ENCODE measurements at regions not wholly inside any gene's neighbourhood (a gene's known extent, or its start where the extent isn't known, plus 50 kb on each side); places are given as distances from the start of the nearest gene placed in this dataset.

DNA sequence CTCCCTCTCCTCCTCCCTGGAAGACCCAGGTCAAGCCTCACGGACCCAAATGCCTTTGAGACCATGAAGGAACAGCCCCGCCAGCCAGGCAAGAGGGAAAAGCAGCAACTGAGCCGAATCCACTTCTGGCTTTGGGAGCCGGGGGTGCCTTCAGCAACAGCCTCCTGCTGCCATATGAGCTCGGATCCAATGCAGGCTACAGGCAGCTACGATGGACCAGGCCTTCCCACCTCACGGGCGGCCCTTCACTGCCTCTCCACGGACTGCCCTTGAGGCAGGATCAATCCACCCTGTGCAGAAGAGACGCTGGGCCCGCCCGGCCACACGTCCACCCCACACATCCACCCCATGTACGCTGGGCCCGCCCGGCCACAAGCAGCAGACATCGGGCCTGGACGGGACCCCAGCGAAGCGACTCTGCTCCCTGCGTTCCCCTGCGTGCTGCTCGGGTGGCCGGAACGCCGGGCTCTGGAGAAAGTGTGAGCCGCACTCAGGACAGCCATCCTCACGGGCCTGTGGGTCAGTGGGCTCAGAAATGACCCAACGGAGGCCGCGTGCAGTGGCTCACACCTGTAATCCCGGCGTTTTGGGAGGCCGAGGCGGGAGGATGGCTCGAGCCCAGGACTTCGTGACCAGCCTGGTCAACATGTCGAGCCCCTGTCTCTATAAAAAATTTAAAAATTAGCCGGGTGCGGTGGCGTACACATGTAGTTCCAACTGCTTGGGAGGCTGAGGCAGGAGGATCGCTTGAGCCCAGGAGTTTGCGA is 82.0 kb downstream of the FOXL3 start:
- DNase-seq = no peak

DNA sequence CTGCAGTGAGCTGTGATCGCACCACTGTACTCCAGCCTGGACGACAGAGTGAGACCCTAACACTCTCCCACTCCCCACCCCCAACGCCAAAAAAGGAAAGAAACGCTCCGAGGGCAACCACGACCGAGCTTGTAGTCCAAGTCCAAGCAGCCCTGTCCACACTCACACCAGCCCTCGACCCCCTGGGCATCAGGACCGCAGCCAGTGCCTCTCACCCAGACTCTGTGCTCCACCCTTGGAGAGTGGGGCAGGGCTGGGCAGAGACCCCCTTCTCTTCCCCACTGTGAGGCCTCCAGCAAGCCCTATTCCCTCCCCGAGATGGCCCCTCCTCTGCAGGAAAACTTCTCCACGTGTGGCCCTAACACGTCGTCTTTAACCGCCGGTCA is 82.6 kb downstream of the FOXL3 start:
- DNase-seq = no peak

DNA sequence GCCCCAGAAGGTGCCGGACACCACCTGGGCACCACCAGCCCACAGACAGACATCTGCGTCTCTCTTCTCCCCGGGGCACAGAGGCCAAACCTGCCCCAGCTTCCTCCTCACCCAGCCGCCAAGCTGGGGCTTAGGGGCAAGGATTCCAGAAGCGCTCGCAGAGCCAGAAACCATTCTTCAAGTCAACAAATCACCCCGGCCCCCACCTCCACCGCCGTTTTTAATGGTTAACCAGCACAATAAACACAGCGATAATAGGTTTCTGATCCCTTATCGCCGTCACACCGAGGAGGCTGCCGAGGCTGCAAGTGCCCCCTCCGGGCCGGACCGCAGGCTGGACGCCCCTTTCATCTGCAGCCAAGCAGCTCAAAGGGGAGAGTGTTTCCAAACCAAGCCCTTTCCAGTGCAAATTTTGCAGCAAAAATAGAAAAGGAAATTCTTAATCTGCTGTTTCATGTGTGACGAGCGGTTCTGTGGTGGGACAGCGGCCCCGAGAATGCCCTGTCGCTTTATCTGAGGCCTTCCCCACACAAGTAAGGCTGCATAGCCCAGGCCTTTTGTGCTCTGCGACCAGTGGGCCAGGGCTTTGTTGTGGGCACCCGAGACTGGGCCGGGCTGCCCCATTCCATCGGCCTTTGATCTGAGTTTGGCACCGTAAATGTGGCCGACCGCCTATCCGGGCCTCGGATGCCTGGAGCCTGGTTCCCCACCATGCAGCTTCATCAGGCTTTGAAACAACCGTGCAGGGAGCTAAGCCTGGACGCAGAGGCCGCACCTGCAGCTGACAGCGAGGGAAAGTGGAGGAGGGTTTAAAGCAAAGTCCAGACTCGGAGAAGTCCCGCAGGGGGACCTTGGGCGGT is 83.2 kb downstream of the FOXL3 start:
- DNase-seq = no peak

DNA sequence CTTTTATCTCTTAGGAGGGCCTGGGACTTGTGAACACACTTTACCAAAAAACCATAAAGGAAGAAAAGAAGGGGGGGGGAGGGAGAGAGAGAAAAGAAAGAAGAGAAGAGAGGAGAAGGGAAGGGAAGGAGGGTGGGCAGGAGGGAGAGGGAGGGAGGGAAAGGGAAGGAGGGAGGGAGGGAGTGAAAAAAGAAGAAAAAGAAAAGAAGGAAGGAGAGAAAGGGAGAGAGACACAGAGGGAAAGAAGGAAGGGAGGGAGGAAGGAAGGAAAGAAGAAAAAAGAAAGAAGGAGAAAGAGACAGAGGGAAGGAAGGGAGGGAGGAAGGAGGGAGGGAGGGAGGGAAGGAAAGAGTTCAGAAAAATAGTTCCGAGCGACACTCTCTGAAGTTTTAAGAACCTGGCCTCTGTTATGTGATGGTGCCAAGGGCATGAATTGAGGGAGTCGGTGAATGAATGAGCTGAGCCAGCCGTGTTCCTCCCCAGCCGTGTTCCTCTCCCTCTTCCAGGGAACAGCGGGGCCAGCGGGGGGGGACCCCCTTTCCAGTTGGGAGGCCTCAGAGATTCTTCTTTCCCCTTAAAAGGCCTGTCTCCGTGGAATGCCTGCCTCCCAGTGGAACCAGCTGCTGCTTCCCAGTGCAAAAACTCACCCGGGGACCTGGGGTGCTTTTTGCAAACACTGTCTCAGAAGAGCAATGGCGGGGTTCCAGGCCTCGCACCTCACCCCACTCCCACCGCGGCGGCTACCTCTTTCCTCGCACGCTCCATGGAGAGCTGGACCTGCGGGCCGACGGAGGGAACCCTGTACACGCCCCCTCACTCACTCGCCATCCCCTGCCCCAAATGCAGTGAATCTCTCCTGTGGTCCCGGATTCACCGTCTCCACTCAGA is 84.1 kb downstream of the FOXL3 start:
- DNase-seq = no peak

DNA sequence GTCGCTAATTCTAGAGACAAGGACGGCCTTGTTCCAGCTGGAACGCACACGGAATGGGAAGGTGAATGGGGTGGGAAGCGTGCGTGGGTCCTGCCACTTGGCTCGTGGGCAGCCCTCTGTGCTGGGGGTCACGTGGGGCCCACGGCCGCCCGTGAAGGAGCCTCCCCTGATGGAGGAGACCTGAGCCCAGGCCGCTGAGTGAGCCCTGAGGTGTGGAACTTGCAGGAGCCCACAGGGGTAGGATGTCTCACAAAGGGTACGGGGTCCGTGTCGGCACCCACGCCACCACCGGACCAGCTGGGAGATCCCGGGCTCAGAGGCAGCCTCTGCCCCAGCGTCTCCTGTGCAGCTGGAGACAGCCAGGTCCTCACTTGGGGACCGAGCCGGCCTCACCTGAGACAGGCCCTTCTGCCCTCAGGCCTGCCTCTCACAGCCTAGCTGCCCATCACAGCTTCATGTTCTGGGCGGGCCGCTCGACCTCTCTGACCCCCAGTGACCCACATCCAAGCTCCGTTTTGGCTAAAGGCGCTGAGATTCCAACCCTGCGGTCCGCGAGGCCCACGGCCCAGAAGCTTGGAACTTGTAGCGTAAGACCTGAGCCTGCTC is 84.8 kb downstream of the FOXL3 start:
- no peak for DNase-seq

DNA sequence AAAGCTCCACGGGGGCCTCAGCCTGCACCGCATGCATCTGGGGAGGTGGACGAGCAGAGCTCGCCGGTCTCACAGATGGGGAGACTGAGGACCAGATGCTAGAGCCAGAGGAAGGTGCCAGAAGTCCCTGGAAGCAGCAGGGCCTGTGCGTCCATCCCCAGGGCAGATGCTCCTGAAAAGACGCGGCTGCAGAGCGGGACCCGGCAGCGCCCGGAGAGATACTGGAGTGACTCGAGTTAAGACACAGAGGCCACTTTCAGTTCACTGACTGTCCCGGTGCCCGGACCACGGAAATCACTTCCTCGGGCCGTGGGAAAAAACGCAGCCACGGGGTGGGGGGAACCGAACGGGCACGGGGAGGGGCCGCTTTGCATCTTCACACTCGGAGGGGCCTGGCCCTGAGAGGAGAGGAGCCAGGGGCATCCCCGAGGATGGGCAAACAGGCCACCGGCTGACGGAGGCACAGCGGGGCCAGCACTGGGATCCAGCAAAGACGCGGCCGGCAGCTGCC is 85.4 kb downstream of the FOXL3 start:
- no peak for DNase-seq

DNA sequence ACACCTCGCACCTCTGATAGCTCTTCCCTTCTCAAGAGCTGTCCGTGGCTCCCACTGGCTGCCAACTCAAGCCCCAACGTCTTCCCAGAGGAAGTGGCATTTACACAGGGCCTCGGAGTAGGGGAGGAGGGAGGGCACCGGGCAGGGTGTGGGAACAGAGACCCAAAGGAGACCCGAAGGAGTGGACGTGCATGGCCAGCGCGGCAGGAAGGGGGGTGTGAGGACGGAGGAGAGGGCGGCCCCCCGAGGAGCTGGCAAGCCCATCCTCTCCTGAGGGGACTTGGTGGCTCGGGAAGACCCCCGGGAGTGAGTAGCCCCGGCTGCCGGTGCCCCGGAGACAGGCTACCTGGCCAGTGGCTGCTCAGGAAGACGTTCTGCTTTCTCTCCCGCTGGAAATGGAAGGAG is 85.9 kb downstream of the FOXL3 start:
- DNase-seq = no peak

DNA sequence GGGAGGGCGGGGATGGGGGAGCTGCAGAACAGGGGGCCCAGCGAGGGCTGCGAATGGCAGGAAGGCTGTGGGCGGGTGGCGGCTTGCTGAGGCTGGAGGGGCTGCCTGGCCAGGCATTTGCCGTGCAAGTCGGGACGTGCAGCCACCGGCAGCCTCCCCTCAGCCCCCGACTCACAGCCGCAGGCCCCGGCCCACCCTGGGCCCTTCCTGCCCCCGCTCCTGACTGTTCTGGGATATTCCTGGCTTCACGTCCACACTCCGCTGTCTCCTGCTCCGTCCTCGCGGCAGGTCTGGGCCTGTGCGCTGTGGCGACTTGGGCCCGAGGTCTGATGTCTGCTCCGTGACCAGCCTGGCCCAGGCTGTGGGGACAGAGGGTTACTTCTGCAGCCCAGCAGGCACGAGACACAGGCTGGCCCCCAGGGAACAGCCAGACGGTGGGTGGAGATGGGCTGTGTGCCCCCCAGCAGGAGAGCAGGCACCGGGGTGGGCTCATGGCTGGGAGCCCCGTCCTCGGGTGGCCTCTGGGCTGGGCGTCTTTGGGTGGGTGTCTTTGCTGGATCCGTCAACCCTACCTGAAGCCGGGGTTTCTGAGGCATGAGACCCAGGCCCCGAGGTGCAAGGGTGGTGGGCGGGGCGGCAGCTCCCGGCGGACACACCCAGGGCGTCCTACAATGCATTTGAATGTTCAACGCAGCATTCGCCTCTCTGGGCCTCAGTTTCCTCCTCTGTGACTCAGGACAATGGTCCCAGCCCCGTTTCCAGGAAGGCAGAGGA is 86.5 kb downstream of the FOXL3 start:
- DNase-seq = no peak

DNA sequence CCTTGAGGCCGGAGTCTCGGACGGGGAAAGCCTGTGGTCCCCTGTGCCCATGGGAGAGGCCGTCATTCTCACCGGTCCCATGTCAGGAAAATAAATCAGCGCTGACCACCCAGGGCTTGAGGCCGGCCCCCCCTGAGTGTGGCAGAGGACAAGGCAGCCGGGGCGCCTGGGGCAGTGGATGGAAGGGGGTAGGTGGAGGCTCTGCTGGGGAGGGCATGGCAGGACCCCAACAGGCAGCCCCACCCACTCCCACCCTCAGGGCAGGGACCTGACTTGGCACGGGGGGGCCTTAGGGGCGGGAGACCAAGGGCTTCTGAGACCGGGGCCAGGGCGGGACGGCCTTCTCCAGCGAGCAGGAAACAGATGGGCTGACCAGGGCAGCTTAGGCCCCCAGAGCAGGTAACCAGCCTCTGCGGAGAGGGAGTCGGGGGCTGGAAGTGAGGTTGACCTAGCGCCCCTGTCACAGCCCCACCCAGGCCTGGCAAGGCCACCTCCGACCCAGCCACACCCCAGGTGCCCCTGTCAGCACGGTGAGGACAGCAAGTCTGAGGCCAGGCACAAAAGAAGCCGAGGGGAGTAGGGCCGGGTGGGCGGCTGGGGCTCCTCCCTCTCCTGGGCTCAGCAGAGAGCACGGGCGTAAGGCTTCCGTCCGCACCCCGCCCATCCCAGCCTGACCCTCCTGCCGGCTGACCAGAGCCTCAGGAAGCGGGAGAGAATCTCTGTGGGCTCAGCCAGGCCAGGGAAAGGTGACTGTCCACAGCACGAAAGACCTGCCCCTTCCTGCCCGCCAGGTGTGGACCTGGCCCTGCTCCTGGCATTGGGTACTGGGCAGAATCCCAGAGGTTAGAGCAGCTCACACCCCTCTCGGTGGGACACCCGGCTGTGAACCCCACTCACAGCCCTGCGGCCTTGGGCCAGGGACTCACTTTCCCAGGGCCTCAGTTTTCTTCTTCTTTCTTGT is 87.4 kb downstream of the FOXL3 start:
- DNase-seq = no peak

DNA sequence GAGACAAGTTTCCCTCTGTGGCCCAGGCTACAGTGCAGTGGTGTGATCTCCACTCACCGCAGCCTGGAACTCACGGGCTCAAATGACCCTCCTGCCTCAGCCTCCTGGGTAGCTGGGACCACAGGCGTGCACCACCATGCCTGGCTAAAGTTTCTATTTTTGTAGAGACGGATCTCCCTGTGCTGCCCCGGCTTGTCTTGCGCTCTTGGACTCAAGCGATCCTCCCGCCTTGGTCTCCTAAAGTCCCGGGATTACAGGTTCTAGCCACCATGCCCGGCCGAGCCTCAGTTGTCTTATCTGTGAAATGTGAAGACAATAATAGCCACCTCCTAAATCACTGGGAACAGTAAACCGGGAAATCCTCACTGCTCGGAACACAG is 88.1 kb downstream of the FOXL3 start:
- DNase-seq = no peak

DNA sequence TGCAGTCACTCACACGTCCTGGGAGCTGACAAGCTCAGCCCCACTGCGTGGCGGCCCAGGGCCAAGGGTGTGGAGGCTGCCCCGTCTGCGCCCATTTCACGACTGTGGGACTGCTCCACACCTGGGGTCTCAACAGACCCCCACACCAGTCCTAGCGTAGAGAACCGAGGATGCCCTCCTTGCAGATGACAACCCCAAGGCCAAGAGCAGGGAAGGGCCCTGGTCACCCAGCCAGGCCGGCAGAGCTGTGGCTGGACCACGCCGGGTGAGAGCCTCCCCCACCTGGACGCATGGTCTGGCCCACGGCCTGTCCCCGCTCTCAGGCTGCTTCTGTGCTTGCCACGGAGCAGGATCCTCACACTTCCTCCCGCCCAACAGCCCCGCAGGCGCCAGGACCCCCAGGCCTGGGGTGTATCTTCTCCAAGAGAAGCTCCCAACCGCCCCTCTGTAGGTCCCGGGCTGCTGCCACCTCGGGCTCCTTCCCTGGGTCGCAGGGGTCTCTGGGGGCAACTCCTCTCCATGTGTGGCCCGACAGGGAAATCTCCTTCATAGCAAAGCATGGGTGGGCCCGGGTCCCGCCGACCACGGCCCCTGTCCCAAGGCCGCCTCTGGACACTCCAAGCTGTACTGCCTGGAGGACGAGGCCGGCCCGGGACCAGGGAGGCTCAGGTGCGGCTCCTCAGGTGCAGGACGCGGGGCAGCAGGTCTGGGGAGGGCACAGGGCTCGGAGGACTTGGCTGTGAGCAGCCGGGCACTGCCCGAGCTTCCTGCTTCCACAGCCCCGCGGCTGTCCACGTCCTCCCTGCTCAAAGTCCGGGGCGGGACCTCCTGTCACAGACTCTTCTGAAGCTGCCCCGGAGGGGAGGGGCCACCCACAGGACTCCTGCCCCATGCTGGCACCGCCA is 88.8 kb downstream of the FOXL3 start:
- DNase-seq = no peak

DNA sequence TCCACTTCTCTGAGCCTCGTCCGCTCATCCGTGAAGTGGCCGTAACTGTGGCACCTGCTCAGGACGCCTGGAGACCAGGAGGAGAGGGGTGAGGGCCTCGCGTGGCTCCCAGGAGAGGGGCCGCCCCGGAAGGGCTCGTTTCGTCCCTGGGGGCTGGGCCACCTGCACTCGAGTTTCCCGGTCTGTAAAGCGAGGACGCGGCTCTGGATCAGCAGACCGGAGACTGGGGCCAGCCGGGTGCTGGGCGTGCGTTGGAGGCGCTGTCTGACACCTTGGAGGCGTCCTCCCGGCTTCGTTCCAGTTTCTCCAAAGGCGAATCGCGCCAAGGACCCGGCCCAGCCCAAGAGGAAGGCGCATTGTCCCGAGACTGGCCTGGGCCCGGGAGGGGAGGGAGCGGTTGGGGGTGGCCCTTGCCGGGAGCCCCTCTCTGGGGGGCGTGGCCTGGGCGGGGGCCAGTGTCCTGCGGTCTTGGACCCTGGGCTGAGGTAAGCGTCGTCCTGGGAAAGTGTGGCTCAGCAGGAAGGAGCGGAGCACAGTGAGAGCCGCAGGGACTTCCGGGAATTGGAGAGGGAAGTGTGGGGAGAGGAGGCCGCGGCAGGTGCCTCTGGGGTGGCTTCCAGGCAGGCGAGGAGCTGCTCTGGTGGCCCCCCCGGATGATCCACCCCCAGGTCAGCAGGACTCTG is 89.6 kb downstream of the FOXL3 start:
- no peak for DNase-seq

DNA sequence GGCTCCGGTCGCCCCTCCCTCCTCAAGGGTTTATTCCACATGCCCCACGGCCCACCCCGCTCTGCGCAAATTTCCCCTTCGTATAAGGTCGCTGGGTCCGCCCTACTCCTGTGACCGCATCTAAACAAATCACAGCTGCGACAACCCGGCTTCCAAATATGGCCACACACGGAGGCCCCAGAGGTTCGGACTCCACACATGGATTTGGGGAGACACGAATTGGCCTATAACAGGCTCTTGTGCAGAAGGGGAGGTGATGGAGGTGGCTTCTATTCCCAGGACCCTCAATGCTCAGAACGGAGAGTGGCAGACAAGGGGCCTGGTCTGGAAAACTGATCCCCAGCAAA is 90.1 kb downstream of the FOXL3 start:
- DNase-seq = peak; percentile 10 to 21

DNA sequence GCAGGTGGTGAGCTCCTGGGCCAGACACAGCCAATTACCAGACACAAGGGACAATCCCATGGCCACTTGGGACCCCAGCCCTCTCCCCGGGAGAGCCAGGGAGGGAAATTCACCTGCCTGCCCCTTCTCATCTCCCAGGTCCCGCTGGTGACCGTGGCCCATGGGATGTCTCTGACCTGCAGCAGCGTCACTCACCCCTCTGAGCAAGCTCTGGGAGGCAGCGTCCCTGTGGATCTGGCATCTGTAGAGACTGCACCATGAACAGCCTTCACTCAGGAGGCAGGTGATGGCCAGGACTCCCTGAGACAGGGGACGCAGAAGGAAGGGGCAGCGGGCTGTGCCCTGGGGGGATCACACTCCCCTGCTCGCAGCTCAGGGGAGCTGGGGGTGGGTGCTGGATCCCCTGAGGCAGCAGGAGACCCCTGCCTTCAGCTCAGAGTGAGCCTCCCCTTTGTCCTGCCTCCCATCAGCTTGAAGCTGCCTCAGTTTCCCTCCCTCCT is 90.8 kb downstream of the FOXL3 start:
- no peak for DNase-seq

DNA sequence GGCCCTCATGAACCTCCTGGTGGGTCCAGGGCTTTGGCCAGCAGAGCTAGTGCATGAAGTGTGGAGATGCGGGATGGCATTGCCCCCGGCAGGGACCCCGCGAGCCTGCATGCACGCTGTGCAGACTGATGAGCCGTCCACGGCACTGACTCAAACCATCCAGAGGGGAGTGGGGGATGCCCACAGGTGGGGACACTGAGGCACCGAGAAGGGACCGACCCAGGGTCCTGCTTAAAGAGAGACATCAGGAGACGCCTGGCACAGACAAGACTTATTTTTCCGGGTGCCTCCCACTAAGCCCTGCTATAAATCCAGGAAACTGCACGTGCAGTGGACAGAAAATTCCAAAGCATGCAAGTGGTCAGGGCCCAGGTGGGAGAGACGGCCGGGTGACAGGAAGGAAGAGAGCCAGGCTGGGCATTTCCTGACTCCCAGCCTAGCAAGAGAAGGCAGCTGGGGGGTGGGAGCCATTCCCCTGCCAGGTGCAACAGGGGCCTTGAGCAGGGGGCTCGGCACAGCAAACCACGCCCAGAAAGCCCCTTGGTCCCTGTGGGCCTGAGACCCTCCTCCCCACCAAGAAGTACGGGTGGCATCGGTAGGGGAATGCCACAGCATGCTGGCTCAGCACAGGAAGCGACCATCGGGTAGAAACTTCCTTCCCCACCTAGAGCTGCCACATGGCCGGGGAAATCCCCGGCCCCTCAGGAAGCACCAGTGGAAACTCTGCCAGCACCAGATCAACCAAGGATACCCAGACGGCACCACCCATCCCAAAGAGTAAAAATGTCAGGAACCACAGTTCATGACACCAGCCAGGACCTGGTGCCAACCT is 91.5 kb downstream of the FOXL3 start:
- DNase-seq = peak; percentile 42 to 54

DNA sequence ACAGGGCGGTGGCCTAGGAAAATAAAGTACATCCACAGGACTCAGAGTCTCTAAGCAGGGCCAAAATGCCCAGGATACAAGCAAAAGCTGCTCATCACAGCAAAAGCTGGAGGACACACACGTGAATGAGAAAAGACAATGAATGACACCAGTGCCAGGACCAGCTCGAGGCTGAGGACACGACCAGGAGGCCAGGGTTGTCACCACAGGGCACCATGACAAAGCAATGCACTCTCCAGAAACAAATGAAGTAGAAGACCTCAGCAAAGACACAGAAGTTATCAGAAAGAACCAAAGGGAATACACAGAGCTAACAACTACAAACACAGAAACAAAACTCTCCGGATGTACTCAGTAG is 92.1 kb downstream of the FOXL3 start:
- DNase-seq = no peak

DNA sequence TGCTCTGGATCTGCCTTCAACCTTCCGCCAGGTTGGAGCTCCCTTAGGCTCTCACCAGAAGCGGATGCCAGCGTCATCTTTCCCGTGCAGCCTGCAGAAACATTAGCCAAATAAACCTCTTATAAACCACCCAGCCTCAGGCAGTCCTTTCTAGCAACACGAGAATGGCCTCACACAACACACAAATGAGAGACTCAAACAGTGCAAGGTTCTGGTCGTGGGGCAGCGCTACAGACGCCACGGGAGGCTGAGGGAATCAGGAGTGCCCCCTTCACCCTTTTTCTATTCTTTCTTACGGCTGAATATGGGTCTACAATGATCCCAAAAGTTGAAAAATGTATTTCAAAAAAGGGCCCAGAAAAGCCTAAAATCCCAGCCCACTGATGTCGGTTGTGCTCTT is 96.4 kb downstream of the FOXL3 start:
- DNase-seq = no peak
